Trophoblast cell (in vitro differentiated cells and primary cell): ENCODE measurements at regions not wholly inside any gene's neighbourhood (a gene's known extent, or its start where the extent isn't known, plus 50 kb on each side); places are given as distances from the start of the nearest gene placed in this dataset.

Experiments
- DNase-seq, 2 donors: peaks; one replicate each; pipeline ENCODE4 v3.0.0-alpha.2; 2016
- H2AFZ ChIP-seq: 2 replicates; pipeline ENCODE4 v1.6.1; 2013; ENCODE audit warnings: low read length, moderate library complexity, mild to moderate bottlenecking; ENCODE audit not compliant: insufficient read depth, poor library complexity
- H2AK5ac ChIP-seq: 2 replicates; pipeline ENCODE4 v1.6.1; 2013; ENCODE audit warnings: mild to moderate bottlenecking, low read length
- H2BK120ac ChIP-seq: 2 replicates; pipeline ENCODE4 v1.6.1; 2013; ENCODE audit warnings: low read length, mild to moderate bottlenecking, moderate library complexity; ENCODE audit not compliant: insufficient read depth, poor library complexity
- H2BK12ac ChIP-seq: 2 replicates; pipeline ENCODE4 v1.6.1; 2013; ENCODE audit warnings: mild to moderate bottlenecking, low read length, moderate library complexity
- H2BK5ac ChIP-seq: 2 replicates; pipeline ENCODE4 v1.6.1; 2013; ENCODE audit warnings: low read length, low read depth, moderate library complexity, mild to moderate bottlenecking; ENCODE audit not compliant: poor library complexity
- H3K14ac ChIP-seq: 2 replicates; pipeline ENCODE4 v1.6.1; 2013; ENCODE audit warnings: mild to moderate bottlenecking, low read length
- H3K18ac ChIP-seq: 2 replicates; pipeline ENCODE4 v1.6.1; 2013; ENCODE audit warnings: mild to moderate bottlenecking, low read length
- H3K23ac ChIP-seq: 2 replicates; pipeline ENCODE4 v1.6.1; 2013; ENCODE audit warnings: low read length
- H3K27ac ChIP-seq: 2 replicates; pipeline ENCODE4 v1.5.1; 2013; ENCODE audit warnings: low read depth, mild to moderate bottlenecking, inconsistent platforms, low read length, moderate library complexity
- H3K27me3 ChIP-seq: 2 replicates; pipeline ENCODE4 v1.6.1; 2013; ENCODE audit warnings: inconsistent platforms, mild to moderate bottlenecking, low read length, moderate library complexity; ENCODE audit not compliant: insufficient read depth
- H3K36me3 ChIP-seq, 2 experiments: 1 replicate in 1 of 2; 2 replicates in 1 of 2; pipeline ENCODE4 v1.6.1; 2013; ENCODE audit warnings: low read length in 2 of 2, mild to moderate bottlenecking in 2 of 2, moderate library complexity in 1 of 2; ENCODE audit not compliant: insufficient read depth in 2 of 2, control insufficient read depth in 1 of 2
- H3K4ac ChIP-seq: 2 replicates; pipeline ENCODE4 v1.6.1; 2013; ENCODE audit warnings: low read depth, mild to moderate bottlenecking, low read length, moderate library complexity
- H3K4me1 ChIP-seq, 2 experiments: 1 replicate in 1 of 2; 2 replicates in 1 of 2; pipeline ENCODE4 v1.6.1; 2013; ENCODE audit warnings: low read length in 2 of 2, mild to moderate bottlenecking in 2 of 2, moderate library complexity in 1 of 2; ENCODE audit not compliant: insufficient read depth in 2 of 2, control insufficient read depth in 1 of 2
- H3K4me2 ChIP-seq: 2 replicates; pipeline ENCODE4 v1.6.1; 2013; ENCODE audit warnings: inconsistent platforms, mild to moderate bottlenecking, low read length, moderate library complexity
- H3K4me3 ChIP-seq: 2 replicates; pipeline ENCODE4 v1.5.1; 2013; ENCODE audit warnings: mild to moderate bottlenecking, low read depth, low read length, inconsistent platforms
- H3K79me1 ChIP-seq: one replicate; pipeline ENCODE4 v1.6.1; 2013; ENCODE audit warnings: low read length
- H3K79me2 ChIP-seq: 2 replicates; pipeline ENCODE4 v1.6.1; 2013; ENCODE audit warnings: low read length, mild to moderate bottlenecking; ENCODE audit not compliant: control insufficient read depth, insufficient read depth, poor library complexity
- H3K9ac ChIP-seq: 2 replicates; pipeline ENCODE4 v1.6.1; 2013; ENCODE audit warnings: mild to moderate bottlenecking, low read length
- H3K9me3 ChIP-seq: 2 replicates; pipeline ENCODE4 v1.6.1; 2013; ENCODE audit warnings: low read depth, mild to moderate bottlenecking, control low read depth, inconsistent platforms, low read length; ENCODE audit not compliant: insufficient read depth
- H4K12ac ChIP-seq: 2 replicates; pipeline ENCODE4 v1.6.1; 2013; ENCODE audit warnings: low read depth, mild to moderate bottlenecking, low read length, moderate library complexity
- H4K8ac ChIP-seq: 2 replicates; pipeline ENCODE4 v1.6.1; 2013; ENCODE audit warnings: low read depth, mild to moderate bottlenecking, low read length, moderate library complexity
- H4K91ac ChIP-seq: one replicate; pipeline ENCODE4 v1.6.1; 2013; ENCODE audit warnings: low read depth, mild to moderate bottlenecking, low read length, moderate library complexity
- WGBS: extraction: QIAGEN DNeasy Blood & Tissue Kit; methylation state at CpG from one replicate; pipeline ENCODE4 v1.1.7; 2013; ENCODE audit warnings: missing lambda C conversion rate; ENCODE audit not compliant: insufficient read length, insufficient coverage; ENCODE audit errors: extremely low coverage; 5-methylcytosine and 5-hydroxymethylcytosine counted together

GRCh38 chr20:52824494-52825216 lies 147.5 kb upstream of the TSHZ2 start:
- Histone ChIP-seq H3K9ac (no peak overlapping the region), H4K12ac (no peak overlapping the region), H3K9me3 (no peaks in the 10 kb centered on the region), H2BK120ac (no peak overlapping the region), H3K79me1 (no peaks in the 10 kb centered on the region), H3K4ac (no peak overlapping the region), H3K14ac (no peak overlapping the region), H3K4me3 (no peak overlapping the region), H3K27me3 (no peaks in the 10 kb centered on the region), H2BK12ac (no peak overlapping the region), H3K4me2 (no peak overlapping the region), H3K27ac (no peak overlapping the region), H3K79me2 (no peaks in the 10 kb centered on the region), H3K36me3 (no peaks in the 10 kb centered on the region), H3K23ac (no peak overlapping the region), H4K8ac (no peak overlapping the region), H2AFZ (no peak overlapping the region), H4K91ac (no peak overlapping the region), H2BK5ac (no peak overlapping the region), H3K18ac (no peak overlapping the region), H2AK5ac (no peak overlapping the region), H3K4me1 (no peaks in the 10 kb centered on the region)
- no CpG with 5 or more reads among the region's 13 CpGs for WGBS
- no peak for DNase-seq

- H3K4ac ChIP-seq: no peak overlapping the region
Measured at GRCh38 chr20:52823303-52823702, 148.9 kb upstream of the TSHZ2 start.

GRCh38 chr20:52820641-52821292 lies 151.4 kb upstream of the TSHZ2 start:
- no peaks in the 10 kb centered on the region for H3K36me3 ChIP-seq
- no peak overlapping the region for H3K18ac ChIP-seq
- H3K27me3 ChIP-seq: no peaks in the 10 kb centered on the region
- H4K12ac ChIP-seq: no peak overlapping the region
- H3K4me2 ChIP-seq: no peak overlapping the region
- no peak overlapping the region for H3K4ac ChIP-seq
- H2BK120ac ChIP-seq: no peak overlapping the region
- H2AK5ac ChIP-seq: no peak overlapping the region
- no peak overlapping the region for H3K23ac ChIP-seq
- no peak overlapping the region for H2BK12ac ChIP-seq
- H3K79me2 ChIP-seq: no peaks in the 10 kb centered on the region
- no peak for DNase-seq
- H3K79me1 ChIP-seq: no peaks in the 10 kb centered on the region
- H3K14ac ChIP-seq: no peak overlapping the region
- H3K4me3 ChIP-seq: no peak overlapping the region
- H4K8ac ChIP-seq: no peak overlapping the region
- no peak overlapping the region for H2BK5ac ChIP-seq
- H2AFZ ChIP-seq: no peak overlapping the region
- H3K27ac ChIP-seq: no peak overlapping the region
- H3K9ac ChIP-seq: no peak overlapping the region
- no peaks in the 10 kb centered on the region for H3K4me1 ChIP-seq
- no CpG with 5 or more reads among the region's 9 CpGs for WGBS
- no peak overlapping the region for H4K91ac ChIP-seq
- peaks cover 2% of the 10 kb centered on the region for H3K9me3 ChIP-seq

More at GRCh38 chr20:52823303-52823702, 148.9 kb upstream of the TSHZ2 start:
- H2AK5ac ChIP-seq: no peak overlapping the region
- peaks cover 2% of the 10 kb centered on the region for H3K9me3 ChIP-seq
- H2BK120ac ChIP-seq: no peak overlapping the region
- H3K14ac ChIP-seq: no peak overlapping the region
- H4K91ac ChIP-seq: no peak overlapping the region
- H3K4me1 ChIP-seq: no peaks in the 10 kb centered on the region
- H3K27me3 ChIP-seq: no peaks in the 10 kb centered on the region
- H3K4me3 ChIP-seq: no peak overlapping the region
- H3K79me2 ChIP-seq: no peaks in the 10 kb centered on the region
- H3K36me3 ChIP-seq: no peaks in the 10 kb centered on the region
- WGBS: no CpG with 5 or more reads among the region's 2 CpGs
- no peak overlapping the region for H4K12ac ChIP-seq
- no peak for DNase-seq
- H3K79me1 ChIP-seq: no peaks in the 10 kb centered on the region
- no peak overlapping the region for H2BK12ac ChIP-seq
- H3K27ac ChIP-seq: no peak overlapping the region
- no peak overlapping the region for H2AFZ ChIP-seq
- H3K23ac ChIP-seq: no peak overlapping the region
- no peak overlapping the region for H2BK5ac ChIP-seq
- no peak overlapping the region for H3K9ac ChIP-seq
- H3K4me2 ChIP-seq: no peak overlapping the region
- H3K18ac ChIP-seq: no peak overlapping the region
- no peak overlapping the region for H4K8ac ChIP-seq

GRCh38 chr20:52818491-52818890 lies 153.7 kb upstream of the TSHZ2 start:
- Histone ChIP-seq H3K79me2 (no peaks in the 10 kb centered on the region), H3K4me2 (no peak overlapping the region), H3K9ac (no peak overlapping the region), H3K4me3 (no peak overlapping the region), H3K4me1 (no peaks in the 10 kb centered on the region), H2AFZ (no peak overlapping the region), H3K23ac (no peak overlapping the region), H3K4ac (no peak overlapping the region), H3K27ac (no peak overlapping the region), H2BK120ac (no peak overlapping the region), H3K36me3 (no peaks in the 10 kb centered on the region), H3K27me3 (no peaks in the 10 kb centered on the region), H2BK12ac (no peak overlapping the region), H2AK5ac (no peak overlapping the region), H3K79me1 (no peaks in the 10 kb centered on the region), H3K9me3 (peaks cover 2% of the 10 kb centered on the region), H4K12ac (no peak overlapping the region), H3K14ac (no peak overlapping the region), H4K91ac (no peak overlapping the region), H4K8ac (no peak overlapping the region), H3K18ac (no peak overlapping the region), H2BK5ac (no peak overlapping the region)
- no peak for DNase-seq
- WGBS: no CpG with 5 or more reads among the region's 5 CpGs
